Colonic mucosa (tissue), 4 donors: ENCODE measurements at regions not wholly inside any gene's neighbourhood (a gene's known extent, or its start where the extent isn't known, plus 50 kb on each side); places are given as distances from the start of the nearest gene placed in this dataset.

ENCODE experiments used
- DNase-seq: peaks from one replicate; pipeline ENCODE4 v3.0.0-alpha.2; 2020
- H3K27ac ChIP-seq: fragments of 200-600 bp; one replicate; pipeline ENCODE4 v1.8.0; 2021
- H3K27me3 ChIP-seq: fragments of 200-600 bp; one replicate; pipeline ENCODE4 v1.8.0; 2021
- H3K36me3 ChIP-seq: fragments of 200-600 bp; one replicate; pipeline ENCODE4 v1.8.0; 2021
- H3K4me1 ChIP-seq: fragments of 200-600 bp; one replicate; pipeline ENCODE4 v1.8.0; 2021; ENCODE audit warnings: mild to moderate bottlenecking
- H3K4me3 ChIP-seq: fragments of 200-600 bp; one replicate; pipeline ENCODE4 v1.8.0; 2021
- H3K9ac ChIP-seq, 2 donors: one replicate each; pipeline ENCODE4 v1.7.0; 2013; ENCODE audit warnings: control low read depth in 2 of 2, low read depth in 2 of 2, low read length in 2 of 2
- H3K9me3 ChIP-seq: fragments of 200-600 bp; one replicate; pipeline ENCODE4 v1.8.0; 2021
- intact Hi-C: fragments of 100-400 bp; cut with DNase I; formaldehyde crosslinking; loops from one replicate; pipeline ENCODE4 v1.14.1; 2022
- TF ChIP-seq, protein P1 (sequence below): fragments of 200-600 bp; IDR thresholded peaks from one replicate; pipeline ENCODE4 v1.8.0; 2022; ENCODE audit warnings: antibody characterized with exemption, mild to moderate bottlenecking
- donor health status: healthy.
- donor health status: DM: no; HTN: no; CAD: no.
- donor health status: DM: no; HTN: no; CAD: no.

DNA sequence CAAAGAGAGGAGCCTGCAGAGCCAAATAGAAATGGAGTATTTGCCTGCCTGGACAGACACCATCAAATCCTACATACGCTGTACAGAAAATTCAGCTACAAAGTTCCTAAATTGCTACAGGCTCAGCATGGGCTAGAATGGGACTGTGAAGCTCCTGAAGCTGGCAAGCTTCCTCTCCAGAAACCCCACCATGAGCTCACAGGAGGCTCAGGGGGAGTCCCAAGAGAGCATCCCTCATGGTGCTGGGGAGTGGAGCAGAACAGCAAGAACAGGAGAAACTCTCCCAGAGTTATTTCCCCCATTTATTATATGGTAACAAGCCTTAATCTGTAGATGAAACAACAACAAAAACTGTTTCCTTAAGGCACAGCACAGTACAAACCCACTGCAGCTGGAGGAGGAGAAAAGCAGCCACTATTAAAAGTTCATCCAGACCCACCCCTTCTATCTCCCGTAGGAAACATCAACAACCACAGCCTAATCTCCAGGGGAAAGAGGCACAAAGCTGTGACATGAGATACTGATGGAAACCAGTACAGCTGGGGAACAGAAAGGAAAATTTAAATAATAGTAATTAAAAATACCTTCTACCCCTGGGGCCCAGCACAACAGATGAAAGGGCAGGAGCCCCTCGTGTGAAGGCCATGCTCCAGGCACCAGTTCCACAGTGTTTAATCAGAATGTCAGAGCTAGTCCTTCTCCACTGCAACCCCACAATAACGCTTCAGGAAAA, 548.5 kb downstream of the MTRR start:
- Histone ChIP-seq H3K36me3 (no peaks in the 10 kb centered on the region), H3K9ac (no peak overlapping the region), H3K27me3 (no peaks in the 10 kb centered on the region), H3K4me1 (no peaks in the 10 kb centered on the region), H3K9me3 (no peaks in the 10 kb centered on the region), H3K27ac (no peak overlapping the region), H3K4me3 (no peak overlapping the region)
- TF ChIP-seq, protein P1, sequence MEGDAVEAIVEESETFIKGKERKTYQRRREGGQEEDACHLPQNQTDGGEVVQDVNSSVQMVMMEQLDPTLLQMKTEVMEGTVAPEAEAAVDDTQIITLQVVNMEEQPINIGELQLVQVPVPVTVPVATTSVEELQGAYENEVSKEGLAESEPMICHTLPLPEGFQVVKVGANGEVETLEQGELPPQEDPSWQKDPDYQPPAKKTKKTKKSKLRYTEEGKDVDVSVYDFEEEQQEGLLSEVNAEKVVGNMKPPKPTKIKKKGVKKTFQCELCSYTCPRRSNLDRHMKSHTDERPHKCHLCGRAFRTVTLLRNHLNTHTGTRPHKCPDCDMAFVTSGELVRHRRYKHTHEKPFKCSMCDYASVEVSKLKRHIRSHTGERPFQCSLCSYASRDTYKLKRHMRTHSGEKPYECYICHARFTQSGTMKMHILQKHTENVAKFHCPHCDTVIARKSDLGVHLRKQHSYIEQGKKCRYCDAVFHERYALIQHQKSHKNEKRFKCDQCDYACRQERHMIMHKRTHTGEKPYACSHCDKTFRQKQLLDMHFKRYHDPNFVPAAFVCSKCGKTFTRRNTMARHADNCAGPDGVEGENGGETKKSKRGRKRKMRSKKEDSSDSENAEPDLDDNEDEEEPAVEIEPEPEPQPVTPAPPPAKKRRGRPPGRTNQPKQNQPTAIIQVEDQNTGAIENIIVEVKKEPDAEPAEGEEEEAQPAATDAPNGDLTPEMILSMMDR: no peak
- intact Hi-C loops: no loop called here
- no peak for DNase-seq

DNA sequence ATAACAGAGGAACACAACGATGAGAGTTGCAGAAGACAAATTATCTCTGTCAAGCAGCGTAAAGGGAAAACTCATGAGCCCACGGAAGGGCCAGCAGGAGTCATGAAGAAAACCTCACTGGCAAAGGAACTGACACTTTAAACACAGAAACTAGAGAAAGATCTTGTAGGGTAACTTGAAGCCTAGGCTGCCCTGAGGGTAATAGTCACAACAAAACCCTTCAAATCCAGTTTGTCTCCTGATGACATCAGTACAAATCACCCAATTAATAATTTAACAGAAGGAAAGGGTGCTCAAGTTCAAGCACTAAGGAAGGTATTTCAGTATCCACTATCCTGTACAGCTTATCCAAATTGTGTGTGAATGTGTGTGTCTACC, 549.1 kb downstream of the MTRR start:
- H3K36me3 ChIP-seq: no peaks in the 10 kb centered on the region
- H3K9ac ChIP-seq: no peak overlapping the region
- H3K9me3 ChIP-seq: no peaks in the 10 kb centered on the region
- TF ChIP-seq, protein P1: no peak
- intact Hi-C loops: no loop called here
- DNase-seq: no peak
- no peak overlapping the region for H3K4me3 ChIP-seq
- H3K27ac ChIP-seq: no peak overlapping the region
- H3K27me3 ChIP-seq: no peaks in the 10 kb centered on the region
- H3K4me1 ChIP-seq: no peaks in the 10 kb centered on the region

DNA sequence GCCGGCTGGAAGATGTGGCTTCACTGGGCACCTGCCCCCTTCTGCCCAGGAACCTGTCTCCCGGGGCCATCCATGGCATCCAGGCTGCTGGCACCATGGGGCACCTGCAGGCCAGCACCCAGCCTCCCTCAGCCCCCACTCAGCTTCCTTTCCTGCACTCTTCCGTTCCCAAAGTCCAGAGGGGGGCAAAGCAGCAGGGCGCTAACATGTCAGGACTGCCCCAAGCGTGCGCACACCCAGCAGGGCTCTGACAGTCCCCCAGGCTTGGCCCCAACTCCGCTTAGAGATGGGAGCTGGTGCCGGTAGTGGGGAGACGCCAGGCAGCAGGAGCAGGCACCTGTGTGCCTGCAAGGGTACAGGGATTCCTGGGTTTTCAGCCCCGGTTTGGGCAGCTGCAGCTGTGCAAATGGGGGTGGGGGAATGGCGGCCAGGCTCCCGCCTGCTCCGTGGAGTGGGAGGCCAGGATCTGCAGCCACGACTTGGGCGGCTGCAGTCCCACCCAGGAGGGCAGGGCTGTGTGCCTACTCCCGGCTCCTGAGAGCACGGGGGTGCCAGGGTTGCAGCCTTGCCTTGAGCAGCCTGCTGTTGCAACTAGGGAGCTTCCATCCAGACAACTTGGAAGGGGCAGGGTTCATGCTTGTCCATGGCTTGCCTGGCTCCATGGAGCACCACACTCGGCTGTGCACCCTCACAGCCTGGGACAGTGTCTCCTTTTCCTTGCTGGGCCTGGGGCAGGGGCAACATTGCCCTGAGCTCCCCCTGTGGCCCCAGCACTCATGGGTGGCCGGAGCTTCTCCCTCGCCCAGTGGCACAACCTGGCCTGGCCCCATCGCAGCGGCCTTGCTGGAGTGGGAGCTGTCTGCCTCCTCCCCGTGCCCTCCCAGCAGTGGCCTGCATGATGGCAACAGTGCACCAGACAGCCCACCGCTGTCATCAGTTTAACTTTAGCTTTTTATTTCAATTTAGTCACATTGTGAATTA, 561.1 kb downstream of the MTRR start:
- intact Hi-C loops: no loop called here
- no peak for DNase-seq
- Histone ChIP-seq H3K4me1 (no peaks in the 10 kb centered on the region), H3K36me3 (no peaks in the 10 kb centered on the region), H3K9ac (no peak overlapping the region), H3K4me3 (no peak overlapping the region), H3K27me3 (no peaks in the 10 kb centered on the region), H3K27ac (no peak overlapping the region), H3K9me3 (no peaks in the 10 kb centered on the region)
- TF ChIP-seq, protein P1: no peak

DNA sequence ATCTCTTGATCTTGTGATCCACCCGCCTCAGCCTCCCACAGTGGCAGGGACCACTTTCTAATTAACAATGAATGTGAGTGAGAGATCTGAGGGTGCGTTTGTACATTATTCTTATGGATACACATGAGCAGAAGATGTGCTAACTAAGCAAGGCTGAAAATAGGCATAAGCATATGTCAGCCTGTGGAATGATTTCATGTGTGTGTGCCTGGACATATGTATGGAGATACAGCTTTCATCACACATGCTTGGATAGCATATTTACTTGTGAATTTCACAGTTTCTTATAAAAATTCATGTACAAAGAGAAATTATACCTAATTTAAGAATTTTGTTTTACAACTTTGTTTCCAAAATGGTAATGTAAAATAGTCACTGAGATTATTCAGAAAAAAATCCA, 565.6 kb downstream of the MTRR start:
- intact Hi-C loops: no loop called here
- Histone ChIP-seq H3K4me1 (no peaks in the 10 kb centered on the region), H3K9me3 (no peaks in the 10 kb centered on the region), H3K9ac (no peak overlapping the region), H3K36me3 (no peaks in the 10 kb centered on the region), H3K4me3 (no peak overlapping the region), H3K27me3 (no peaks in the 10 kb centered on the region), H3K27ac (no peak overlapping the region)
- no peak for DNase-seq
- TF ChIP-seq, protein P1: no peak

DNA sequence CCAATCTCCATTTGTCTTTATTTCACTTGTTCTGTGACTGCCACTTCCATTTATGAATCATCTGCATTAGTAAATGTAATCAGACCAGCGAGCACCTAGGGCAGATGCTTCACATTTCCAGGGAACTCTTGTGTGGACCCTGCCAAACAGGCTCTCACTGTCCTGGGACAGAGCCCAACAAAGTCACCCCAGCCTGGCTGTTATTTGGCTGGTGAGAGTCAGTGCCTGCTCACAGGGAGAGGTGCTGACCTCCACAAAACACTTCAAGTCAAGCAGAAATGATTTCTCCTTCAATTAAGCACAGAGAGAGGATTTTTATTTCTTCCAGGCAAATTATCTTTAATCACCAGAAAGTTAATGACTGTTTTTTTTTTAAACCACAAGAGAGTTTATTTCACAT, 568.0 kb downstream of the MTRR start:
- intact Hi-C loops: no loop called here
- no peak for DNase-seq
- Histone ChIP-seq H3K9me3 (no peaks in the 10 kb centered on the region), H3K36me3 (no peaks in the 10 kb centered on the region), H3K4me3 (no peak overlapping the region), H3K27ac (no peak overlapping the region), H3K4me1 (no peaks in the 10 kb centered on the region), H3K27me3 (no peaks in the 10 kb centered on the region), H3K9ac (no peak overlapping the region)
- TF ChIP-seq, protein P1: no peak
